ENCODE measurements at regions not wholly inside any gene's neighbourhood (a gene's known extent, or its start where the extent isn't known, plus 50 kb on each side); places are given as distances from the start of the nearest gene placed in this dataset.

DNA sequence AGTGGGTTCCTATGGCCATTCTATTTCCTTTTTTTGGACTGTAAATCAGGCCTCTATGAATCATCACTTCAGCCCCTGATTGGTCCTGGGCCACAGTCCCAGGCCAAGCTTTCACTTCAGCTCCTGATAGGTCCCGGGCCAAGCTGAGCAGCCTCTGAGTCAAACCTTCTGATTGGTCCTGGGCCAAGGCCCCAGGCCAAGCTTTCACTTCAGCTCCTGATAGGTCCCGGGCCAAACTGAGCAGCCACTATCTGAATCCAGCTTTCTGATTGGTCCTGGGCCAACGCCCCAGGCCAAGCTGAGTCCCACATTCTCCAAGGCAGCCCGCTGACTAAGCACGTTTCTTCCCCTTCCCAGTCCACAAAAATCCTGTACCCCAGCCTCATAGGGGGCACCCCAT lies 1972.9 kb upstream of the ACO1 start:
- TF ChIP-seq CTCF (IDR thresholded peaks at IDR 0.05) (no peak), POLR2A (IDR thresholded peaks at IDR 0.05; ENCODE audit: low read depth) (no peak)

Measured in esophagus muscularis mucosa (tissue), 3 donors.